Spleen (tissue), 7 donors: ENCODE measurements at regions not wholly inside any gene's neighbourhood (a gene's known extent, or its start where the extent isn't known, plus 50 kb on each side); places are given as distances from the start of the nearest gene placed in this dataset.

ENCODE experiments used
- CTCF ChIP-seq, 11 experiments: fragments of 200-600 bp in 7 of 11; fragments of 450-650 bp in 4 of 11; sonication (generic) in 4 of 11; IDR thresholded peaks in 8 of 11; conservative IDR thresholded peaks in 3 of 11; 1 replicate in 7 of 11; 2 replicates in 4 of 11; pipeline versions ENCODE4 v1.4.0 to v1.8.0; 2016 to 2021; ENCODE audit warnings: antibody characterized with exemption in 11 of 11, inconsistent platforms in 4 of 11, mild to moderate bottlenecking in 1 of 11
- POLR2A ChIP-seq, 3 donors: fragments of 450-650 bp; IDR thresholded peaks; one replicate each; pipeline ENCODE4 v1.5.1; 2017; ENCODE audit warnings: antibody characterized with exemption in 3 of 3, mild to moderate bottlenecking in 1 of 3
- POLR2AphosphoS5 ChIP-seq, 3 donors: sonication (generic); formaldehyde crosslinking; IDR thresholded peaks; one replicate each; pipeline ENCODE4 v1.5.1; 2017; ENCODE audit warnings: antibody characterized with exemption in 3 of 3
- donor health status: DM: no; HTN: no; CAD: no; lungs with moderate emphysema.
- donor health status: DM: no; HTN: no; CAD: no.
- donor health status: DM: no; HTN: no; CAD: no.

GRCh38 chr12:33589576-33590114, 150.0 kb upstream of the SYT10 start:
- no peak for TF ChIP-seq CTCF (IDR thresholded peaks at IDR 0.05 in 8 of 11, conservative IDR thresholded peaks at IDR 0.05 in 3 of 11)
- TF ChIP-seq POLR2A (IDR thresholded peaks at IDR 0.05): no peak
- TF ChIP-seq POLR2AphosphoS5 (IDR thresholded peaks at IDR 0.05): no peak
